Aorta (tissue), 5 donors: ENCODE measurements at regions not wholly inside any gene's neighbourhood (a gene's known extent, or its start where the extent isn't known, plus 50 kb on each side); places are given as distances from the start of the nearest gene placed in this dataset.

Experiments used
- ATAC-seq: fragments of 200-7000 bp; cut with Tn5 transposase; one replicate; pipeline ENCODE4 v1.9.1; 2022; ENCODE audit warnings: moderate library complexity; ENCODE audit not compliant: low FRiP score
- DNase-seq, 2 donors: peaks; one replicate each; pipeline ENCODE4 v3.0.0-alpha.2; 2020
- H3K27ac ChIP-seq, 2 donors: one replicate each; pipeline ENCODE4 v1.5.1; 2013; ENCODE audit warnings: low read length in 2 of 2, mild to moderate bottlenecking in 2 of 2, moderate library complexity in 2 of 2, control low read depth in 1 of 2, inconsistent platforms in 1 of 2, low read depth in 1 of 2
- H3K27me3 ChIP-seq, 2 donors: one replicate each; pipeline ENCODE4 v1.6.1; 2013; ENCODE audit warnings: control low read depth in 1 of 2, low read length in 1 of 2, mild to moderate bottlenecking in 1 of 2, moderate library complexity in 1 of 2; ENCODE audit not compliant: insufficient read depth in 2 of 2, control insufficient read depth in 1 of 2
- H3K36me3 ChIP-seq, 2 donors: one replicate each; pipeline ENCODE4 v1.6.1; 2013; ENCODE audit warnings: control low read depth in 1 of 2, low read length in 1 of 2, mild to moderate bottlenecking in 1 of 2; ENCODE audit not compliant: insufficient read depth in 2 of 2, control insufficient read depth in 1 of 2
- H3K4me1 ChIP-seq, 2 donors: one replicate each; pipeline ENCODE4 v1.6.1; 2013; ENCODE audit warnings: low read length in 2 of 2, control low read depth in 1 of 2, mild to moderate bottlenecking in 1 of 2, moderate library complexity in 1 of 2; ENCODE audit not compliant: insufficient read depth in 2 of 2, control insufficient read depth in 1 of 2
- H3K4me3 ChIP-seq, 2 donors: one replicate each; pipeline ENCODE4 v1.5.1; 2013; ENCODE audit warnings: low read length in 2 of 2, control low read depth in 1 of 2, mild to moderate bottlenecking in 1 of 2
- H3K9me3 ChIP-seq: one replicate; pipeline ENCODE4 v1.6.1; 2013; ENCODE audit warnings: mild to moderate bottlenecking, low read length; ENCODE audit not compliant: control insufficient read depth
- WGBS, 2 donors: extraction: QIAGEN DNeasy Blood & Tissue Kit; methylation state at CpG; one replicate each; pipeline ENCODE4 v1.1.7; 2013; 5-methylcytosine and 5-hydroxymethylcytosine counted together
- intact Hi-C, 2 donors: fragments of 100-400 bp; cut with DNase I; formaldehyde crosslinking; loops; one replicate each; pipeline versions ENCODE4 v1.14.2 to v1.15.0; 2022
- donor health status: healthy with polysubstance abuse.
- donor health status: Bipolar disorder and iron deficiency.
- donor health status: DM: no; HTN: no; CAD: no.
- donor health status: DM: no; HTN: no; CAD: no.
- donor health status: DM: yes; HTN: yes; CAD: no.

DNA sequence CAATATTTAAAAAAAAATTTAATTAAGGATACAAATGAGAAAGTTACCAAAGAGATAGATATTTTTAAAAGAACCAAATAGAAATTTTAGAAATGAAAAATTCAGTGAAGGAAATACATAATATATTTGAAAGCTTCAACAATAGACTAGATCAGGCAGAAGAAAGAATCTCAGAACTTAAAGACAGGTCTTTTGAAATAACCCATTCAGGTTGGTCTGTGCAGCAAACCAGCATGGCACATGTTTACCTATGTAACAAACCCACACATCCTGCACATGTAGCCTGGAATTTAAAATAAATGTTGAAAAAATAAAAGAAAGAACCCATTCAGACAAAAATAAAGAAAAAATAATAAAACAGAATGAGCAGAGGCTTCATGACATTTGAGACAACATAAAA, 221.1 kb upstream of the ID4 start:
- intact Hi-C loops, result no loop called here
- DNase-seq, result no peak
- H3K36me3 ChIP-seq, result no peaks in the 10 kb centered on the region
- no peak overlapping the region for H3K4me3 ChIP-seq
- H3K27ac ChIP-seq, result no peak overlapping the region
- no peak for ATAC-seq
- H3K9me3 ChIP-seq, result no peaks in the 10 kb centered on the region
- H3K4me1 ChIP-seq, result no peaks in the 10 kb centered on the region
- H3K27me3 ChIP-seq, result no peaks in the 10 kb centered on the region

DNA sequence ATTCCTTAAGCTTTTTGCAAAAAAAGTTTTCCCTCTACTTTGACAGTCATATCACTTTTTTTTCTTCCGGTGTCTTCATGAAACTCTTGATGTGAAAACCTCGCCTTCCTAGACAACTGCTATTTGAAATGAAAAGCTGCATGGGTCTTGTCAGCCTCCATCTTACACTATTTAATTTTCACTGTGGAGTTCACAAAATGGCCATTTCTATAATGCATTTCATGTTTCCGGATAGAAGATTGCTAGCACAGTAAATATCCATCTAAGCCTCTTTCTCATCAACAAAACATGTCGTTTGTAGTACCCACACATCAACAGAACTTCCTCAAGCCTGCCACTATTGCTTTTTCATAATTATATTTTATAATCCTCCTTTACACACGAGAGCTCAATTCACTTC, 204.9 kb upstream of the ID4 start:
- Histone ChIP-seq H3K4me1 (peaks cover 0 to 6% of the 10 kb centered on the region in 2 donors), H3K27me3 (no peaks in the 10 kb centered on the region), H3K36me3 (no peaks in the 10 kb centered on the region), H3K27ac (no peak overlapping the region), H3K4me3 (no peak overlapping the region), H3K9me3 (no peaks in the 10 kb centered on the region)
- no peak for DNase-seq
- no peak for ATAC-seq
- 89 to 91% methylated on average over 5 of the region's 5 CpGs for WGBS, 2 donors
- intact Hi-C loops, result no loop called here

- H3K27ac ChIP-seq, result no peak overlapping the region
- no peak overlapping the region for H3K4me3 ChIP-seq
- no peaks in the 10 kb centered on the region for H3K36me3 ChIP-seq
- peaks cover 0 to 6% of the 10 kb centered on the region in 2 donors for H3K4me1 ChIP-seq
- ATAC-seq (no peak), DNase-seq (no peak)
- no peaks in the 10 kb centered on the region for H3K9me3 ChIP-seq
- WGBS, 2 donors, result 76 to 84% methylated on average over 3 of the region's 3 CpGs
- no peaks in the 10 kb centered on the region for H3K27me3 ChIP-seq
- intact Hi-C loops, result no loop called here
Measured at GRCh38 chr6:19632786-19633185, 204.4 kb upstream of the ID4 start.

- intact Hi-C loops, result no loop called here
- Histone ChIP-seq H3K27ac (no peak overlapping the region), H3K36me3 (no peaks in the 10 kb centered on the region), H3K27me3 (no peaks in the 10 kb centered on the region), H3K9me3 (no peaks in the 10 kb centered on the region), H3K4me1 (peaks cover 0 to 6% of the 10 kb centered on the region in 2 donors), H3K4me3 (no peak overlapping the region)
- 96 to 98% methylated on average over 2 of the region's 2 CpGs for WGBS, 2 donors
- DNase-seq (no peak), ATAC-seq (no peak)
Measured at GRCh38 chr6:19635728-19636127, 201.4 kb upstream of the ID4 start.

DNA sequence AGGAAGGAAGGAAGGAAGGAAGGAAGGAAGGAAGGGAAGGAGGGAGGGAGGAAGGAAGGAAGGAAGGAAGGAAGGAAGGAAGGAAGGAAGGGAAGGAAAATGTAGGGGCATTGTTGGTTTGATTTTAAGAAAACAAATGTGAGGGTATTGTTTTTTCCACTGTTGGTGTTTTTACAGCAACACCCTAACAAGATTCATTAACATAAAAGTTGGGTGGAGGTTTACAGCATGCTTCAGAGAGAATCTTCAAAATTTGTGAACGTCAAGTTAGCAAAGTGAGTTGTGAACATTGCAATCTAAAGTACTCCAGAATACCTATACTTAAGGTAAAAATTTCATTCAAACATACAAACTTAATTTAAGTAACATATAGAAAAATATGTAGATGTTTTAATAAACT, 200.2 kb upstream of the ID4 start:
- no peak overlapping the region for H3K27ac ChIP-seq
- ATAC-seq, result no peak
- no peaks in the 10 kb centered on the region for H3K36me3 ChIP-seq
- DNase-seq, result no peak
- peaks cover 0 to 5% of the 10 kb centered on the region in 2 donors for H3K4me1 ChIP-seq
- no peak overlapping the region for H3K4me3 ChIP-seq
- 92 to 94% methylated on average over 1 of the region's 1 CpG for WGBS, 2 donors
- intact Hi-C loops, result no loop called here
- H3K9me3 ChIP-seq, result no peaks in the 10 kb centered on the region
- no peaks in the 10 kb centered on the region for H3K27me3 ChIP-seq

DNA sequence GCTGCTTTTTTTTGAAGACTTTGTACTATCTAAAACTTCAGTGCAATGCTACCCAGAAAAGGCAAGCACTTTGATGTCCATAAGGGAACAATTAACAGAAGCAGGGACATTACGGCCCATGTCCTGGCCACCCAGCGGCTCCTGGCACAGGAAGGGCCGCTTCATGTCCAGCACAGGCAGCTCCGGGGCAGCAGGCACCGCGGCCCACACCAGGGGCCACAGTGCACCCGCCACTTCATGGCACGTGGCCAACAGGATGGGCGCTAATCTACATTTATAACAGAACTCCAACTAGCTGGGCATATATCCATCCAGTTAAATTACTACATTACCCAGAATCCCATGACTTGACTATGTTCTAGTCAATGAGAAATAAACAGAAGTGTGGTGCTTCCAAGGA, 198.2 kb upstream of the ID4 start:
- no peaks in the 10 kb centered on the region for H3K36me3 ChIP-seq
- H3K9me3 ChIP-seq, result no peaks in the 10 kb centered on the region
- intact Hi-C loops, result no loop called here
- DNase-seq (no peak), ATAC-seq (no peak)
- H3K27me3 ChIP-seq, result no peaks in the 10 kb centered on the region
- no peak overlapping the region for H3K4me3 ChIP-seq
- WGBS, 2 donors, result 94 to 96% methylated on average over 9 of the region's 9 CpGs
- H3K27ac ChIP-seq, result no peak overlapping the region
- no peaks in the 10 kb centered on the region for H3K4me1 ChIP-seq

GRCh38 chr6:19643287-19643686, 193.9 kb upstream of the ID4 start:
- Histone ChIP-seq H3K36me3 (no peaks in the 10 kb centered on the region), H3K4me3 (no peak overlapping the region), H3K4me1 (no peaks in the 10 kb centered on the region), H3K27ac (no peak overlapping the region), H3K9me3 (no peaks in the 10 kb centered on the region), H3K27me3 (no peaks in the 10 kb centered on the region)
- ATAC-seq, result no peak
- 72 to 96% methylated on average over 2 of the region's 2 CpGs for WGBS, 2 donors
- intact Hi-C loops, result no loop called here
- DNase-seq, result no peak

- DNase-seq (no peak), ATAC-seq (no peak)
- no peaks in the 10 kb centered on the region for H3K9me3 ChIP-seq
- intact Hi-C loops, result no loop called here
- no peaks in the 10 kb centered on the region for H3K4me1 ChIP-seq
- no peak overlapping the region for H3K27ac ChIP-seq
- 64 to 73% methylated on average over 2 of the region's 2 CpGs for WGBS, 2 donors
- no peaks in the 10 kb centered on the region for H3K27me3 ChIP-seq
- H3K36me3 ChIP-seq, result no peaks in the 10 kb centered on the region
- no peak overlapping the region for H3K4me3 ChIP-seq
Measured at GRCh38 chr6:19643713-19644112, 193.5 kb upstream of the ID4 start.

DNA sequence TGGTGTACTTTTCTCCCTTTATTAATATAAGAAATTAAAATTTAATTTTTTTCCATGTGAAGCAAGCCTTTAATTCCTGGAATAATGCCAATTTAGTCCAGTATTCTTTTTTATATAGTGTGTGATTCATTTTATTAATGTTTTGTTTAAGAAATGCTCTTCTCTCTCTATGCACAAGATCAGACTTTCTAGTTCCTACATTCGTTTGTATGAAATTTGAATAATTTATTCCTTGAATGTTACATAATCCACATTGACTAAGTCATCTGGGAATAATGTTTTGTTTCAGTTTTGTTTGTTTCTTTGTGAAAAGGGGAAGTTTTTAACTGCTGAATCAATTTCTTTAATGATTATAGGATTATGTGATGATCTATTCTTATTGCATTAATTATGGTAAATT, 181.4 kb upstream of the ID4 start:
- Histone ChIP-seq H3K27me3 (no peaks in the 10 kb centered on the region), H3K36me3 (no peaks in the 10 kb centered on the region), H3K9me3 (no peaks in the 10 kb centered on the region), H3K4me3 (no peak overlapping the region), H3K27ac (no peak overlapping the region), H3K4me1 (peaks cover 0 to 1% of the 10 kb centered on the region in 2 donors)
- no peak for ATAC-seq
- intact Hi-C loops, result no loop called here
- DNase-seq, result no peak
- 29 to 34% methylated on average over 1 of the region's 1 CpG for WGBS, 2 donors
